Right lobe of liver (tissue), 4 donors: ENCODE measurements at regions not wholly inside any gene's neighbourhood (a gene's known extent, or its start where the extent isn't known, plus 50 kb on each side); places are given as distances from the start of the nearest gene placed in this dataset.
"Not testable (repeated sequence)": the region's sequence is repeated elsewhere in the genome, so short reads cannot be mapped to it uniquely, and the experiment has no call there.

Experiments used
- POLR2A ChIP-seq: fragments of 450-650 bp; IDR thresholded peaks from one replicate; pipeline ENCODE4 v1.6.1; 2017; ENCODE audit warnings: antibody characterized with exemption, mild to moderate bottlenecking
- TF ChIP-seq, protein P1 (sequence below), 4 donors: fragments of 200-600 bp in 3 of 4; fragments of 450-650 bp in 1 of 4; IDR thresholded peaks; one replicate each; pipeline versions ENCODE4 v1.5.1 to v1.8.0; 2016 to 2022; ENCODE audit warnings: antibody characterized with exemption in 4 of 4, mild to moderate bottlenecking in 2 of 4
- donor health status: DM: no; HTN: no; CAD: no.
- donor health status: DM: no; HTN: no; CAD: no.
- donor health status: DM: no; HTN: yes; CAD: no.

DNA sequence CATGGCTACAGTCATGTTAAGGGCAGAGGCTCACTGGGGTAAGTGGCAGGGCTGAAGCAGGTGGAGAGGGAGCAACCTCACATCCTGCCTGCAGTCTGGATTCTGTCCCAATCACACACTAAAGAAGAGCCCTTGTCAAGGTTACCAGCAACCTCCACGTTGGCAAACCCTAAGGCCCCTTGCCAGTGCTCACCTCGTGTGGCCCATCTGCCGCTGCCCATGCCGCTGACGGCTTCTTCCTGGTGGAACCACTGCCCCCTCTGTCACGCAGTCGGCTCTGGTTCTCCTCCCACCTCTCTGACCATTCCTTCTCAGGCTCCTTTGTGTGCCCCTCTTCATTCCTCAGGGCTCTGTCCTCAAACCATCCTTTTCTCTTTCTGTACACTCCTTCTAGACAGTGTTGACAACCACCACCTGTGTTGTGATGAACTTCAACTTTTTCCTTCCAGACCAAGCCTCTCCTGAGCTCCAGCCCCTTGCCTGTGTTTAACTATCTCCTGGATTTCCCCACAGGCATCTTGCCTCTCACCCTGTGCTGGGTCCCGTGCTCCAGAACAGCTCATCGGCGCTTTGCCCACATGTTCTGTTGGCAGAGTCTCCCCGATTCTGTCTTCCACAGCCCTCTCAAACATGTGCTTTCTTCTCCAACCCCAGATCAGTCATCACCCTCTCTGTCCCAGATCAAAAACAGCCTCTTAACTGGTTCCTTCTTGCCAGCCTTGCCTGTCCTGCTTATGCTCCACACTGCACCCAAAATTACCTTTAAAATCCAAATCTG, 934.8 kb downstream of the SPATA31A6 start:
- TF ChIP-seq POLR2A: not testable (repeated sequence)
- TF ChIP-seq, protein P1, sequence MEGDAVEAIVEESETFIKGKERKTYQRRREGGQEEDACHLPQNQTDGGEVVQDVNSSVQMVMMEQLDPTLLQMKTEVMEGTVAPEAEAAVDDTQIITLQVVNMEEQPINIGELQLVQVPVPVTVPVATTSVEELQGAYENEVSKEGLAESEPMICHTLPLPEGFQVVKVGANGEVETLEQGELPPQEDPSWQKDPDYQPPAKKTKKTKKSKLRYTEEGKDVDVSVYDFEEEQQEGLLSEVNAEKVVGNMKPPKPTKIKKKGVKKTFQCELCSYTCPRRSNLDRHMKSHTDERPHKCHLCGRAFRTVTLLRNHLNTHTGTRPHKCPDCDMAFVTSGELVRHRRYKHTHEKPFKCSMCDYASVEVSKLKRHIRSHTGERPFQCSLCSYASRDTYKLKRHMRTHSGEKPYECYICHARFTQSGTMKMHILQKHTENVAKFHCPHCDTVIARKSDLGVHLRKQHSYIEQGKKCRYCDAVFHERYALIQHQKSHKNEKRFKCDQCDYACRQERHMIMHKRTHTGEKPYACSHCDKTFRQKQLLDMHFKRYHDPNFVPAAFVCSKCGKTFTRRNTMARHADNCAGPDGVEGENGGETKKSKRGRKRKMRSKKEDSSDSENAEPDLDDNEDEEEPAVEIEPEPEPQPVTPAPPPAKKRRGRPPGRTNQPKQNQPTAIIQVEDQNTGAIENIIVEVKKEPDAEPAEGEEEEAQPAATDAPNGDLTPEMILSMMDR (IDR thresholded peaks at IDR 0.05): not testable (repeated sequence)
